ENCODE measurements at regions not wholly inside any gene's neighbourhood (a gene's known extent, or its start where the extent isn't known, plus 50 kb on each side); places are given as distances from the start of the nearest gene placed in this dataset.

GRCh38 chr9:104984542-104984941 is 56.6 kb upstream of the ABCA1 start:
- TF ChIP-seq POLR2A (IDR thresholded peaks at IDR 0.05) = no peak
- no peak for TF ChIP-seq CTCF (IDR thresholded peaks at IDR 0.05)
